Activated T-cell treated with anti-CD3 and anti-CD28 coated beads, Interleukin-2, amount 50 U/mL, for 72 hours (primary cell): ENCODE measurements at regions not wholly inside any gene's neighbourhood (a gene's known extent, or its start where the extent isn't known, plus 50 kb on each side); places are given as distances from the start of the nearest gene placed in this dataset.
"Not testable (repeated sequence)": the region's sequence is repeated elsewhere in the genome, so short reads cannot be mapped to it uniquely, and the experiment has no call there.

Experiments
- ATAC-seq, 2 donors: fragments of 150-1000 bp; cut with Tn5 transposase; replicated peaks in 1 of 2; 2 replicates each; pipeline ENCODE4 v1.10.0; 2021; ENCODE audit warnings: moderate library complexity in 2 of 2, mild to moderate bottlenecking in 1 of 2
- DNase-seq, 2 donors: peaks; one replicate each; pipeline ENCODE4 v3.0.0; 2021 to 2022; ENCODE audit warnings: mixed read lengths in 1 of 2
- H3K27ac Mint-ChIP-seq: one replicate; pipeline ENCODE4 v1.8.0; 2022; ENCODE audit warnings: mild to moderate bottlenecking, moderate library complexity, mixed read lengths
- H3K27me3 Mint-ChIP-seq: one replicate; pipeline ENCODE4 v1.8.0; 2022; ENCODE audit warnings: low read depth, mixed read lengths
- H3K36me3 Mint-ChIP-seq, 2 donors: one replicate each; pipeline ENCODE4 v1.8.0; 2022; ENCODE audit warnings: mixed read lengths in 2 of 2, mild to moderate bottlenecking in 1 of 2; ENCODE audit not compliant: insufficient read depth in 2 of 2
- H3K4me1 Mint-ChIP-seq: one replicate; pipeline ENCODE4 v1.8.0; 2022; ENCODE audit warnings: low read depth, mixed read lengths
- H3K4me3 Mint-ChIP-seq, 2 donors: one replicate each; pipeline ENCODE4 v1.8.0; 2022; ENCODE audit warnings: mild to moderate bottlenecking in 2 of 2, mixed read lengths in 2 of 2, moderate library complexity in 2 of 2
- H3K9me3 Mint-ChIP-seq, 2 donors: one replicate each; pipeline ENCODE4 v1.8.0; 2022; ENCODE audit warnings: mixed read lengths in 2 of 2

- Mint-ChIP-seq H3K36me3 (peaks cover 0 to 2% of the 10 kb centered on the region in 2 donors), H3K27ac (no peak overlapping the region), H3K27me3 (no peaks in the 10 kb centered on the region), H3K4me3 (no peak overlapping the region), H3K4me1 (no peaks in the 10 kb centered on the region), H3K9me3 (peaks cover 11 to 18% of the 10 kb centered on the region in 2 donors)
- ATAC-seq (no peak), DNase-seq (no peak)
Observed at GRCh38 chr4:13678186-13678924, 50.8 kb upstream of the BOD1L1 start.

GRCh38 chr4:13681570-13681969 is 54.0 kb upstream of the BOD1L1 start:
- Mint-ChIP-seq H3K4me3 (no peak overlapping the region), H3K36me3 (peaks cover 0 to 3% of the 10 kb centered on the region in 2 donors), H3K27me3 (no peaks in the 10 kb centered on the region), H3K9me3 (peaks cover 12 to 23% of the 10 kb centered on the region in 2 donors), H3K27ac (no peak overlapping the region), H3K4me1 (no peaks in the 10 kb centered on the region)
- ATAC-seq (no peak), DNase-seq (no peak)

- H3K27ac Mint-ChIP-seq, result no peak overlapping the region
- H3K9me3 Mint-ChIP-seq, result peaks cover 6 to 12% of the 10 kb centered on the region in 2 donors
- no peak overlapping the region for H3K4me3 Mint-ChIP-seq
- H3K27me3 Mint-ChIP-seq, result peaks cover 14% of the 10 kb centered on the region
- ATAC-seq (no peak), DNase-seq (no peak)
- H3K36me3 Mint-ChIP-seq, result peaks cover 0 to 3% of the 10 kb centered on the region in 2 donors
- H3K4me1 Mint-ChIP-seq, result no peaks in the 10 kb centered on the region
Observed at GRCh38 chr4:13694256-13694655, 66.7 kb upstream of the BOD1L1 start.

- H3K4me3 Mint-ChIP-seq, result no peak overlapping the region
- H3K9me3 Mint-ChIP-seq, result peaks cover 1 to 4% of the 10 kb centered on the region in 2 donors
- H3K4me1 Mint-ChIP-seq, result no peaks in the 10 kb centered on the region
- no peak overlapping the region for H3K27ac Mint-ChIP-seq
- no peaks in the 10 kb centered on the region for H3K36me3 Mint-ChIP-seq
- H3K27me3 Mint-ChIP-seq, result peaks cover 13% of the 10 kb centered on the region
- ATAC-seq, result no peak
- DNase-seq, result no peak
Observed at GRCh38 chr4:13698296-13698695, 70.8 kb upstream of the BOD1L1 start.

GRCh38 chr4:13700021-13700857 is 72.7 kb upstream of the BOD1L1 start:
- Mint-ChIP-seq H3K4me3 (no peak overlapping the region), H3K27me3 (peaks cover 16% of the 10 kb centered on the region), H3K9me3 (peaks cover 0 to 2% of the 10 kb centered on the region in 2 donors), H3K27ac (no peak overlapping the region), H3K36me3 (no peaks in the 10 kb centered on the region), H3K4me1 (no peaks in the 10 kb centered on the region)
- no peak for DNase-seq
- no peak for ATAC-seq

GRCh38 chr4:13700858-13701140 is 73.3 kb upstream of the BOD1L1 start:
- not testable (repeated sequence) for H3K4me3 Mint-ChIP-seq, DNase-seq, ATAC-seq, H3K27ac Mint-ChIP-seq, H3K9me3 Mint-ChIP-seq, H3K4me1 Mint-ChIP-seq, H3K36me3 Mint-ChIP-seq
- peaks cover 16% of the 10 kb centered on the region for H3K27me3 Mint-ChIP-seq

GRCh38 chr4:13701937-13702446 is 74.5 kb upstream of the BOD1L1 start:
- Mint-ChIP-seq H3K27me3 (peaks cover 16% of the 10 kb centered on the region), H3K9me3 (peaks cover 0 to 2% of the 10 kb centered on the region in 2 donors), H3K36me3 (no peaks in the 10 kb centered on the region), H3K4me3 (no peak overlapping the region), H3K4me1 (no peaks in the 10 kb centered on the region), H3K27ac (no peak overlapping the region)
- DNase-seq, result no peak
- no peak for ATAC-seq

GRCh38 chr4:13703096-13703495 is 75.6 kb upstream of the BOD1L1 start:
- no peaks in the 10 kb centered on the region for H3K4me1 Mint-ChIP-seq
- DNase-seq (no peak), ATAC-seq (no peak)
- H3K9me3 Mint-ChIP-seq, result peaks cover 0 to 2% of the 10 kb centered on the region in 2 donors
- peaks cover 16% of the 10 kb centered on the region for H3K27me3 Mint-ChIP-seq
- no peaks in the 10 kb centered on the region for H3K36me3 Mint-ChIP-seq
- H3K4me3 Mint-ChIP-seq, result no peak overlapping the region
- no peak overlapping the region for H3K27ac Mint-ChIP-seq

GRCh38 chr4:13704035-13704434 is 76.5 kb upstream of the BOD1L1 start:
- H3K36me3 Mint-ChIP-seq, result no peaks in the 10 kb centered on the region
- H3K4me3 Mint-ChIP-seq, result no peak overlapping the region
- no peak for DNase-seq

GRCh38 chr4:13704761-13705160 is 77.2 kb upstream of the BOD1L1 start:
- Mint-ChIP-seq H3K36me3 (no peaks in the 10 kb centered on the region), H3K4me3 (no peak overlapping the region), H3K9me3 (peaks cover 0 to 2% of the 10 kb centered on the region in 2 donors), H3K27me3 (peaks cover 10% of the 10 kb centered on the region), H3K4me1 (no peaks in the 10 kb centered on the region), H3K27ac (no peak overlapping the region)
- DNase-seq (no peak), ATAC-seq (no peak)

More at GRCh38 chr4:13704035-13704434, 76.5 kb upstream of the BOD1L1 start:
- Mint-ChIP-seq H3K4me1 (no peaks in the 10 kb centered on the region), H3K27me3 (peaks cover 10% of the 10 kb centered on the region), H3K9me3 (peaks cover 0 to 2% of the 10 kb centered on the region in 2 donors), H3K27ac (no peak overlapping the region)
- no peak for ATAC-seq

- H3K36me3 Mint-ChIP-seq, result no peaks in the 10 kb centered on the region
- H3K4me1 Mint-ChIP-seq, result no peaks in the 10 kb centered on the region
- H3K27ac Mint-ChIP-seq, result no peak overlapping the region
- DNase-seq (no peak), ATAC-seq (no peak)
- peaks cover 0 to 2% of the 10 kb centered on the region in 2 donors for H3K9me3 Mint-ChIP-seq
- H3K27me3 Mint-ChIP-seq, result peaks cover 18% of the 10 kb centered on the region
- H3K4me3 Mint-ChIP-seq, result no peak overlapping the region
Observed at GRCh38 chr4:13705521-13706041, 78.1 kb upstream of the BOD1L1 start.

GRCh38 chr4:13706120-13706519 is 78.6 kb upstream of the BOD1L1 start:
- H3K4me3 Mint-ChIP-seq, result no peak overlapping the region
- no peak overlapping the region for H3K27ac Mint-ChIP-seq
- DNase-seq (no peak), ATAC-seq (no peak)
- H3K4me1 Mint-ChIP-seq, result no peaks in the 10 kb centered on the region
- H3K9me3 Mint-ChIP-seq, result peaks cover 0 to 2% of the 10 kb centered on the region in 2 donors
- H3K36me3 Mint-ChIP-seq, result no peaks in the 10 kb centered on the region
- H3K27me3 Mint-ChIP-seq, result peaks cover 18% of the 10 kb centered on the region

GRCh38 chr4:13706716-13707115 is 79.2 kb upstream of the BOD1L1 start:
- DNase-seq (no peak), ATAC-seq (no peak)
- H3K4me1 Mint-ChIP-seq, result no peaks in the 10 kb centered on the region
- H3K27me3 Mint-ChIP-seq, result peaks cover 24% of the 10 kb centered on the region
- H3K27ac Mint-ChIP-seq, result no peak overlapping the region
- H3K9me3 Mint-ChIP-seq, result peaks cover 0 to 2% of the 10 kb centered on the region in 2 donors
- no peak overlapping the region for H3K4me3 Mint-ChIP-seq
- no peaks in the 10 kb centered on the region for H3K36me3 Mint-ChIP-seq
